DMS 273 (cell line): ENCODE measurements at regions not wholly inside any gene's neighbourhood (a gene's known extent, or its start where the extent isn't known, plus 50 kb on each side); places are given as distances from the start of the nearest gene placed in this dataset.
"Not testable (repeated sequence)": the region's sequence is repeated elsewhere in the genome, so short reads cannot be mapped to it uniquely, and the experiment has no call there.

Experiments
- DNase-seq: peaks from one replicate; lab custom pipeline; 2025; ENCODE audit not compliant: unreplicated experiment; lab: John Stamatoyannopoulos, UW

- no peak for DNase-seq
Measured at GRCh38 chr7:94104301-94104700, 100.1 kb upstream of the BET1 start.

GRCh38 chr7:94109556-94109955, 105.4 kb upstream of the BET1 start:
- DNase-seq = no peak

DNA sequence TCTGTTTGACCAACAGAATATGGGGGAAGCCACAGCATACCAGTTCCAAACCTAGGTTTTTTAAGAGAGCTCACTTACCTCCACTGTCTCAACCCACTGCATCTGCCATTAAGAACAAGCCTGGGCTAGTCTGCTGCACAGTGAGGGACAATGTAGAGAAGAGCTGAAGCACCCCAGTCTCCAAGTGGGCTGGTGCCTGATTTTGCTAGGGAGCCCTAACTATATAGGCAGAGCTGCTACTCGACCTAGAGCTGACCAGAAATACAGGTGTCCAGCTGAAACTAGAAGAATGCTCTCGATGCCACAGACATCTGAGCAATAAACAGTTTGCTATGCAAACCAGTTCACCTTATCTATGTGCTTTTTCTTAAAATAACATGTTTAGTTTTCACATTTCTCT, 106.9 kb upstream of the BET1 start:
- DNase-seq = no peak

DNA sequence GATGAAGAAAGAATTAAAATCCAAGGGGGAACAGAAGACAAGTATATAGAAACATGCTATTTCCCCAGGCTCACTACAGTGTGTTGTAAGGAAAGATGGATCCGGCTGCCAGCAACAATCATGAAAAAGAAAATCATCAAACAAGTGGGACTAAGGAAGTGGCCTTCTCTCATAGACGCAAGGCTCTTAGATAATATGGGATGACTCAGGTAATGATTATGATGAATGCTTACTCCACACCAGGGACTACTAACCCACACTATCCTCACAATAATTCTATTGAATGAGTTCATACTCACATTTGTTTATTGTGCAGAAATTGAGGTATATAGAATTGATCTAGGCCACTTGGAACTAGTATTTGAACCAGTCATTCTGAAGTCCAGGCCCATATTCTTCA, 111.2 kb upstream of the BET1 start:
- DNase-seq = no peak

DNA sequence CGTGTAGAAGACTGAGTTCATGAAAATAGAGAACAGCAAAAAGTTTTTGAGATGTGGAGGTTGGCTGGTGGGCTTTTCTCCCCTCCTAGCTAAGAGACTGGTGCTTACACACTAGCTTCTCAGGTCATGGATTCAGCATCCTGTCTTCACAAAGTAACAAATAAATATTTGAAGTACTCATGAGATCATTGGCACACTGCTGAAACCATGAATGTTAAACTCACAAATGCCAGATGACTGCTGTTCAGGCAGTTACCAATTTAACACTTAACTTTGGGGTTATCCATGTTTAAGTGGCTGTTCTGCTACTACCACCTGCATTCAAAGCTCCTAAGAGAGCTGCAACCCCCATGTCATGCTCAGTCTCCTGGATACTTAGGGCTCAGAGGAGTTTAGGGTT, 119.0 kb upstream of the BET1 start:
- DNase-seq = no peak

DNA sequence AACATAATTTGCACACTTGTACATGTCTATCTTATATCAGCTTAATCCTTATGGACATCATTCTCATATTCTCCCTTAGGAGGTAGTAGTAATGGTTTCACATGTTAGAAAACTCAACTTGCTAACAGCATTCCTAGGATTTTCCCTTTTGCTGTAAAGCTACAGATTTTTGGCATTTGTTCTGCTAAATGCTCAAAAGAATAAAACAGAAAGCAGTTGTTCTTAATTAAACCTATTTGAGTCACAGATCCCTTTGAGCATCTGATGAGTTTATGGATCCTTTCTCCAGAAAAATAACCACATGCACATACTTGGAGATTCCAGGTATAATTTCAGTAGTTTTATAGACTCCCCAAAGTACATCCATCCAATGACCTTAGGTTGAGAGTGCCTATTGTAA, 122.9 kb upstream of the BET1 start:
- no peak for DNase-seq

DNA sequence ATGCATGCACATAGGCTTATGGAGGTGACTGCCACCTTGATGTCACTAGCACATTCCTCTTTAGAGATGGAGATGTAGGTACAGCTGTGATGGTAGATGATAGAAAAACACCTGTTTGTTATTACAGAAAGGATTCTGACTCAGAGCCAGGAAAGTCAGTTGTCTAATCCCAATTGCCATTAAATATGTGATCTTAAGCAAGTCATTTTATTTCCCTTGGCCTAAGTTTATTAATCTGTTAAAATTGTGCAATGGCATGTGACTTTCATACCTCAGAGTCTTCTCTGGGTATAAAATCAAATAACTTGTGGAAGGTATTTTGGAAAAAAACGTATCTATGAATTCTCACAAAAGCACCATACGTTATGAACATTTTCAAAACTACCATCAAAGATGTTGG, 123.9 kb upstream of the BET1 start:
- DNase-seq = no peak

DNA sequence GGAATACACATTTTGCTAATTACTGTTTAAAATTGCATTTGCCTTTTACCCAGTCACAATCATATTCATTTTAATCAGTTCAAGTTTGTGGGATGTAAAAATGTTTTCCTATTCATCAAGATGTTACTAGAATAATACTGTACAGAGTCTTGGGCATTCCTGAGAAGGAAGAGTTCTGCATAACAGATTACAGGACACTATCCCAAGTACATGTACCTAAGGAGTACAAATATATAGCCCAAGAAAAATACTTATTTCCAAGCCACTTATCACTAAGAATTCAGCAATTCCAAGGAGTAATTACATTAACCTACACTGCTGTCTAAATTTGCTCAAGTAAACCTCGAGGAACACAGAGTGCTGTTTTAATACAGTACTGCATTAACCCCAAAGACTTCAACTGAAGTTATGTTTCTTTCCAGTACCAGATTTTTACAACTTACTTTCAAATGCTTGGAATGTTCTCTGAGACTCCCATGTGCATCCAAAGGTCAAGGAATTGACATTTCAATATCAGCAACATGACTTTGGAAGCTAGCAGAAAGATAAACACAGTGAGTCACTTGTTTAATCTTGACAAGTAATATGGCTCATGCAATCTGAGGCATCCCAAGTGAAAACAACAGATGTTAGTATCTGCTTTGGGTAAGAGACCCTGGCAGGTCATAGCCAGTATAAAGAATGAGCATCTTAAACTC, 125.4 kb upstream of the BET1 start:
- DNase-seq = no peak

- DNase-seq = no peak
Measured at GRCh38 chr7:94130716-94131115, 126.6 kb upstream of the BET1 start.

DNA sequence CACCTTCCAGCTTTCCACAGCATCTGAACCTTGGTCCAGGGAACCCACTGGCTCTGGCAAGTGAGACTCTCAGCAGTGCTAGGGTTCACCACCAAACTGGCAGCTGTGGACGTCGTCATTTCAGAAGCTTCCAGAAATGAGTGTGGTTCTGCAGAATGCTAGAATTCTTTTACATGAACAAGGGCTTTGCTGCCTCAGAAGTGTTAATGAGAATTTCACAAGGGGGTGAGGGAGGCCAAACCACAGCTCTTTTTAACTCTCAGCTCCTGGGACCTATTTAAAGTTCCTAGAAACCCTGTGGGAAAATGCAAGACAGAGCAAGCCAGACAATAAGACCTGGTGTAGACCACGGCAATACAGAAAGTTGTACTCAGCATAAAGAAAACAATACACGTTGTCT, 129.3 kb upstream of the BET1 start:
- DNase-seq = no peak

GRCh38 chr7:94135180-94135579, 131.0 kb upstream of the BET1 start:
- DNase-seq = no peak

DNA sequence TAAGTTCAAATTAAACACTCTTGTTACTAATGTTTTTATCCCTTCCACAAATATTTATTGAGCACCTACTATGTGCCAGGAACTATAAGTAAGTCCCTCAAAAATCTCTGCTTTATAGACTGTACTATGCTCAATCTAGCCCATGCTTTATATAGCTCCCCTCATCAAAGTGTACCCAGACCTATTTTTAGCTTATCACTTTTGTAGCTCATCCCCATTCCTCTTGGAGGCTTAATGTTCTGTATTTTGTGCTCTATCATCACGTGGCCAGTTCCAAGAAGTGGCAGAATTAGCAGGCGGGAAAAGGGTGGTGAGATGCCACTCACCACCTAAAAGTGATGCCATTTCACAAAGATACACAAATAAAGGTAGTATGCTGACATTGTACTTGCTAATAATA, 138.1 kb upstream of the BET1 start:
- DNase-seq = no peak

DNA sequence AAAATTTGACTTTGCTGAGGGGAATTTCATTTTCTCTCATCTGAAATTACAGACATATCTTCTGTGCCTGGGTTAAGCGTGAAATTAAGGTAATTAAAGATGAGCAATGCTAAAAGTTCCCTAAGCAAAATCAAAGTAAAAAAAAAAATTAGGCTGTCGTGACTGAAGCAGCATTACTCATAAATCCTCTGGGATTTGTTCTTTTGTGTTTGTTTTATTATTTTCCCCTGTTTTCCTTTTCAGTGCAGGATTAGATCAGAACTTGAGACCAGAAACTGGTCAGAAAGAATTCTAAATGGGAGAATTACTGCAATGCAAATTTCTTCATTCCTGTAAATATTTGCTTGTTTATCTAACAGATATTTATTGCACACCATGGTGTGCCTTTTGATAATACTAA, 141.4 kb upstream of the BET1 start:
- no peak for DNase-seq

DNA sequence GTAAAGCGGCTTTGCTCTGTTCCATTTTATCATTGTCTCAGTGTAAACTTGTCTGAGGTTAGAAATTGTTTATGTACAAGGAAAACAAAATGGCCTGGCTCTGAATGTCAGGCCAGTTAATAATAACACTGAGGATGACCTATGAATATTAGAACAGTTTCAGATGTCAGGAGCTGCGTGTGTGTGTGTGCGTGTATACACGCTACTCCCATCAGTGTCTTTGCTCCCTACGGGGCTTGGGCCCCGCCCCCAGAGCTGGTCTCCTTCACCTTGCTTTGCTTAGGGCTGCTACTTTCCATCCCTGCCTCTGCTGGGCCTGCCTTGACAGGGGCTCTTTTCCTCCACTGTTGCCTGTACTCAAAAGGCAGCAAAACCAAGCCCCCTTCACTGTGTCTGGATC, 142.3 kb upstream of the BET1 start:
- DNase-seq = no peak

DNA sequence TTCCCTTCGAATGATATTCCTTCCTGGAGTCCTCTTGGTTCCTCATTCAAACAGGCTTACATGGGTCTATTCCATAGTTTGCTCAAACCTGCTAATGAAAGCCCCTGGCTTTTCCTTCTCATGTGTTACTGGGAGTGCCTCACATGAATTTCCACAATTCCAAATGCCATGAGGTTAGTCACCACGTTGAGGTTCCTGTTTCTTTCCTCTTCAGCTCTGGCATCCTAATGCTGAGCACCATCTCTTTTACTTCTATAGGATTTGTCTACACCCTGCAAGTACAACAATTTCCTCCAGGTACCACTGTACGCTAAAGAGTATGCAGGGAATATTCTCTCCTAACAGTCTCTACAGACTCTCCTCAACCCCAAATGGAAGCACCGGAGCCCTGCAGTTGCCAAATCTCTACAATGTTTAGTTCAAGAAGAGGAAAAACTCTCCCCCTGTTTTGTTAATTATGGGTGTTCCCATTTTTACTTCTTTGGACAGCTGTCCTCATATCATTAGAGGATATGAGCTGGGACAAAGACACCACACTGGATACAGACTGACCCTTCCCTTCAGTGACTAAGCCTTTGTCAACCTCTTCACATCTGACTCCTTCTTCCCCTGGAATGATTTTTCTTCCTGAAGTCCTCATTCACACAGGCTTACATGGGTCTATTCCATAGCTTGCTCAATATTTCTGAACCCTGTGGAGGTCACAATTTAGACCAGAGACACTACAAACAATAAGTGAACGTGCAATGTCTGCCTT, 145.8 kb upstream of the BET1 start:
- DNase-seq = no peak

DNA sequence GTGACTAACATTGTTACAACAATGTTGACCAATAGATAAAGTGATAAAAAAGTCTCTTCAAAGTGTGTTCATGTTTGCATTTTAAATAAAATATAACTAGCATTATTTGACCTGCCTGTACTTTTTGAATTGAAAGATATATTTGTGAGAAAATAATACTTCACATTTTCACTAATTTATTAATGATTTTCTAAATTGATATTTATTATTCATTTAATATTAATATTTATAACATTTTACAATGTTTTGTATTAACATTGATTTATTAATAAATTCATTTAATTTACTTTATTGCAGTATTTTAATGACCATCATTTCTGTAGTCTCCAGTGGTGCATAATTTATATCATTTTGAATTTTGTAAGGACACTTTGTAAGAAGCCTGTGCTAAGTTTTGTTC, 150.0 kb upstream of the BET1 start:
- DNase-seq = no peak

DNA sequence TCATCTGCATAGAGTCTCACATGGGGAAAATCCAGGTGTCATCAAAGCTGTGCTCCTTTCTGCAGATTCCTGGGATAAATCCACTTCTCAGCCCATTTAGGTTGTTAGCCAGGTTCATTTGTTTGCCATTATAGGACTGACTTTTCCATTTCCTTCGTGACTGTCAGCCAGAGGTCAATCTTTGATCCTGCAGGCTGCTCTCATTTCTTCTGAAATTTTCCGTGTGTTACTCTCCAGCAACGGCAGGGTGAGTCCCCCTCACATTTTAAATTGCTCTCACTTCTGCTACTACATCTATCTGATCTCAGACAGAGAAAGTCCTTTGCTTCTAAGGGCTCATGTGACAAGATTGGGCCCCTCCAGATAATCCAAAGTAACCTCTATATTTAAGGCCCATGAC, 150.7 kb upstream of the BET1 start:
- DNase-seq = no peak

- not testable (repeated sequence) for DNase-seq
Measured at GRCh38 chr7:94157659-94158306, 153.6 kb upstream of the BET1 start.

- no peak for DNase-seq
Measured at GRCh38 chr7:94160719-94161435, 156.7 kb upstream of the BET1 start.

- DNase-seq = no peak
Measured at GRCh38 chr7:94161476-94161875, 157.3 kb upstream of the BET1 start.

- DNase-seq = no peak
Measured at GRCh38 chr7:94169682-94170081, 165.5 kb upstream of the BET1 start.

GRCh38 chr7:94170836-94171235, 166.7 kb upstream of the BET1 start:
- no peak for DNase-seq
